Smooth muscle cell (in vitro differentiated cells): ENCODE measurements at regions not wholly inside any gene's neighbourhood (a gene's known extent, or its start where the extent isn't known, plus 50 kb on each side); places are given as distances from the start of the nearest gene placed in this dataset.
A peak's percentile ranks its signal among the peaks of the same experiment; 100 is the strongest.

Experiments used
- DNase-seq: peaks from one replicate; lab custom pipeline; 2025; ENCODE audit not compliant: unreplicated experiment; lab: John Stamatoyannopoulos, UW
- H2AFZ ChIP-seq: fragments of 200-600 bp; sonication (generic); 2 replicates; pipeline ENCODE4 v1.6.0; 2016; ENCODE audit warnings: antibody characterized with exemption, low read depth, mild to moderate bottlenecking
- H3F3A ChIP-seq: fragments of 200-600 bp; sonication (generic); 2 replicates; pipeline ENCODE4 v1.6.0; 2017; ENCODE audit warnings: antibody characterized with exemption, low read depth
- H3K27ac ChIP-seq: fragments of 200-600 bp; sonication (generic); 2 replicates; pipeline ENCODE4 v1.5.1; 2016; ENCODE audit warnings: low read depth, mild to moderate bottlenecking
- H3K27me3 ChIP-seq: fragments of 200-600 bp; sonication (generic); 2 replicates; pipeline ENCODE4 v1.6.1; 2016; ENCODE audit warnings: low read depth, mild to moderate bottlenecking
- H3K36me3 ChIP-seq: fragments of 200-600 bp; sonication (generic); 2 replicates; pipeline ENCODE4 v1.5.1; 2016; ENCODE audit warnings: low read depth
- H3K4me1 ChIP-seq: fragments of 200-600 bp; sonication (generic); 2 replicates; pipeline ENCODE4 v1.5.1; 2016; ENCODE audit warnings: low read depth
- H3K4me2 ChIP-seq: fragments of 200-600 bp; sonication (generic); 2 replicates; pipeline ENCODE4 v1.6.0; 2016; ENCODE audit warnings: mild to moderate bottlenecking
- H3K4me3 ChIP-seq: fragments of 200-600 bp; sonication (generic); 2 replicates; pipeline ENCODE4 v1.5.1; 2016; ENCODE audit warnings: mild to moderate bottlenecking
- H3K79me2 ChIP-seq: fragments of 200-600 bp; sonication (generic); 2 replicates; pipeline ENCODE4 v1.6.0; 2016; ENCODE audit warnings: low read depth, mild to moderate bottlenecking
- H3K9ac ChIP-seq: fragments of 200-600 bp; sonication (generic); 2 replicates; pipeline ENCODE4 v1.6.0; 2016; ENCODE audit warnings: low read depth
- H3K9me3 ChIP-seq: fragments of 200-600 bp; sonication (generic); replicated peaks from 2 replicates; pipeline ENCODE4 v1.5.1; 2016; ENCODE audit warnings: low read depth
- H4K20me1 ChIP-seq: fragments of 200-600 bp; sonication (generic); 2 replicates; pipeline ENCODE4 v1.6.0; 2016; ENCODE audit warnings: low read depth
- WGBS: methylation state at CpG from one replicate; pipeline ENCODE4 v1.1.7; 2016; ENCODE audit warnings: low lambda C conversion rate; 5-methylcytosine and 5-hydroxymethylcytosine counted together
- TF ChIP-seq, protein P1 (sequence below): fragments of 200-600 bp; sonication (generic); IDR thresholded peaks from 2 replicates; pipeline ENCODE4 v1.5.1; 2017; ENCODE audit warnings: borderline replicate concordance, mild to moderate bottlenecking, antibody characterized with exemption; ENCODE audit not compliant: insufficient read depth, poor library complexity, severe bottlenecking

DNA sequence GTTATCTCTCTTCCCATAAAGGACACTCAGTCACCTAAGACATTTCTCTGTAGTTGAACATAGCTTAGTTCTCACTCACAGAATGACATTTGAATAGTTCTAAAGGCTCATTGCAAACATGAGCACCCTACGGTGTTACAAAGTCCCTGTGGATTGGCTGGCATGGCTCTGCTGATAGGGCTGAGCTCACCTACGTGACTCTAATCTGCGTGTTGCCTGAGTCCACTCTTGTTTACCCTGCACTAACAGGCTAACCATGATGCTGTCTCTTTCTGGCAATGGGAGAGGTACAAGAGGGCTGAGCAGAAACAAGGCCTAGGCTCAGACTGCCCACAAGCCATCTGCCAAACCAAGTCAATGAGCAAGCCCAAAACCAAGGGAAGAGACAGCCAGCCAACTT lies 103.6 kb downstream of the PALM2AKAP2 start:
- H3F3A ChIP-seq: no peaks in the 10 kb centered on the region
- TF ChIP-seq, protein P1, sequence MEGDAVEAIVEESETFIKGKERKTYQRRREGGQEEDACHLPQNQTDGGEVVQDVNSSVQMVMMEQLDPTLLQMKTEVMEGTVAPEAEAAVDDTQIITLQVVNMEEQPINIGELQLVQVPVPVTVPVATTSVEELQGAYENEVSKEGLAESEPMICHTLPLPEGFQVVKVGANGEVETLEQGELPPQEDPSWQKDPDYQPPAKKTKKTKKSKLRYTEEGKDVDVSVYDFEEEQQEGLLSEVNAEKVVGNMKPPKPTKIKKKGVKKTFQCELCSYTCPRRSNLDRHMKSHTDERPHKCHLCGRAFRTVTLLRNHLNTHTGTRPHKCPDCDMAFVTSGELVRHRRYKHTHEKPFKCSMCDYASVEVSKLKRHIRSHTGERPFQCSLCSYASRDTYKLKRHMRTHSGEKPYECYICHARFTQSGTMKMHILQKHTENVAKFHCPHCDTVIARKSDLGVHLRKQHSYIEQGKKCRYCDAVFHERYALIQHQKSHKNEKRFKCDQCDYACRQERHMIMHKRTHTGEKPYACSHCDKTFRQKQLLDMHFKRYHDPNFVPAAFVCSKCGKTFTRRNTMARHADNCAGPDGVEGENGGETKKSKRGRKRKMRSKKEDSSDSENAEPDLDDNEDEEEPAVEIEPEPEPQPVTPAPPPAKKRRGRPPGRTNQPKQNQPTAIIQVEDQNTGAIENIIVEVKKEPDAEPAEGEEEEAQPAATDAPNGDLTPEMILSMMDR: no peak
- no peak for DNase-seq
- H4K20me1 ChIP-seq: peaks cover 17% of the 10 kb centered on the region
- H3K27me3 ChIP-seq: no peaks in the 10 kb centered on the region
- WGBS: 97% methylated on average over 3 of the region's 3 CpGs
- no peaks in the 10 kb centered on the region for H3K36me3 ChIP-seq
- no peak overlapping the region for H3K4me3 ChIP-seq
- H3K4me1 ChIP-seq: no peaks in the 10 kb centered on the region
- no peaks in the 10 kb centered on the region for H3K9me3 ChIP-seq
- H3K4me2 ChIP-seq: no peak overlapping the region
- no peak overlapping the region for H3K9ac ChIP-seq
- H3K27ac ChIP-seq: no peak overlapping the region
- H3K79me2 ChIP-seq: no peaks in the 10 kb centered on the region
- no peak overlapping the region for H2AFZ ChIP-seq

DNA sequence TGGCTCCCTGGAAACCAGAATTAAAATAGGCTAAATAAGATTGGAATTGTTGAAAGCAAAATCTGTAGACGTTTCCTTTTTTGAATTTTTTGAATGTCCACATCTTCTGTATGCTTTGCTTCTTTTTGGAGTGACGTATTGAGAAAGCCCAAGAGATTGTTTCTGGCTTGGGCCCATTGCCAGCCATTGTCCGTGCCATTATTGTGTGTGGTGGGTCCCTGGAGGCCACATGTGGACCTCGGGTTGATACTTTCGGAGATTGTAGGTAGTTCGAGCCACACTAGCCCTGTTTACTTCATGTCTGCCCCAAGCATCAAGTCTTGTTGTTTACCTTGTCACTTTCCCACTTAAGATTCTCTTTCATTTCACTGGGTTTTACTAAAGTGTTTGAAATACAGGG lies 106.0 kb downstream of the PALM2AKAP2 start:
- Histone ChIP-seq H3K4me1 (no peaks in the 10 kb centered on the region), H3F3A (no peaks in the 10 kb centered on the region), H3K4me3 (no peak overlapping the region), H3K27me3 (no peaks in the 10 kb centered on the region), H3K4me2 (no peak overlapping the region), H3K9ac (no peak overlapping the region), H3K36me3 (no peaks in the 10 kb centered on the region), H3K79me2 (no peaks in the 10 kb centered on the region), H3K9me3 (no peaks in the 10 kb centered on the region), H3K27ac (no peak overlapping the region), H4K20me1 (peaks cover 17% of the 10 kb centered on the region), H2AFZ (no peak overlapping the region)
- 94% methylated on average over 6 of the region's 6 CpGs for WGBS
- TF ChIP-seq, protein P1: no peak
- DNase-seq: no peak

DNA sequence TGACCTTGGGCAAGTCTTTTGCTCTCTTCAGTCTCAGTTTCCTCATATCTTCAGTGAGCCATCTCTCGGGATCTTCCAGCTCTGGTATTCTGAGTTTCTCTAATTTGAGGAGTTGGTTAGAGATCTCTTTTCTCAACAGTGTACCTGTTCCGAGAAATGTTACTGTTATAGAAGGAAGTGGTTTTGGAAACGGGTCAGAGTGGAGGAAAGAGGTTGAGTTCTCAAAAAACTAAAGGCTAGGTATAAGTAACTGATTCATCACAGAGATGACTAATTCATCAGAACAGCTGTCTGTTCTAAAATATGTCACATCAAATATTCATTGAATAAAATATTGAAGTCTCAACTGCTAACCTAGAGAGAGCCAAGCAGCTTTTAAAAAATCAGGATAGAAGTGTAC lies 106.6 kb downstream of the PALM2AKAP2 start:
- no peak for DNase-seq
- peak overlapping the region; percentile 51 for H3K27ac ChIP-seq
- no peak overlapping the region for H2AFZ ChIP-seq
- H3F3A ChIP-seq: no peaks in the 10 kb centered on the region
- no peaks in the 10 kb centered on the region for H3K36me3 ChIP-seq
- H3K4me3 ChIP-seq: no peak overlapping the region
- H3K27me3 ChIP-seq: no peaks in the 10 kb centered on the region
- 57% methylated on average over 3 of the region's 3 CpGs for WGBS
- H4K20me1 ChIP-seq: peaks cover 17% of the 10 kb centered on the region
- H3K9me3 ChIP-seq: no peaks in the 10 kb centered on the region
- H3K9ac ChIP-seq: no peak overlapping the region
- no peaks in the 10 kb centered on the region for H3K79me2 ChIP-seq
- H3K4me2 ChIP-seq: no peak overlapping the region
- TF ChIP-seq, protein P1: no peak
- no peaks in the 10 kb centered on the region for H3K4me1 ChIP-seq

DNA sequence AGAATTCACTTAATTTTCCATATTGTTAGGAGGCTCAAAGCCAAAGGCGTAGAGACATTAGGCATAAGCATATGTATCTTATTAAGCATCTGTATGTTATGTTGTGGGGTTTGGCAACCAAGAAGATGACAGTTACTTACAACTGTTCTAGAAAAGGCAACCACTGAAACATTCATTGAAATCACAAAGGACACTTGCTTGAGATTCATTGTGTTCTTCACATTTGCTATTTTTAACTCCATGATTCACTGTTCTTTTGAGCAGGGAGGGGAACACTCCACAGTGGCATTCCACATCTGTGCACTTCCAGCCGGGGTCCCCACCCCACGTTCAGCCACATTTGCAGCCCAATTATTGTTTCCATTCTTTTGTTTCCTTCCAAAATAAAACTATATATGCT lies 107.1 kb downstream of the PALM2AKAP2 start:
- Histone ChIP-seq H3F3A (no peaks in the 10 kb centered on the region), H3K79me2 (no peaks in the 10 kb centered on the region), H2AFZ (no peak overlapping the region), H3K4me3 (no peak overlapping the region), H3K4me1 (no peaks in the 10 kb centered on the region), H4K20me1 (peaks cover 17% of the 10 kb centered on the region), H3K9me3 (no peaks in the 10 kb centered on the region), H3K4me2 (no peak overlapping the region), H3K36me3 (no peaks in the 10 kb centered on the region), H3K27ac (peak overlapping the region; percentile 51), H3K27me3 (no peaks in the 10 kb centered on the region), H3K9ac (no peak overlapping the region)
- 73% methylated on average over 3 of the region's 3 CpGs for WGBS
- TF ChIP-seq, protein P1: no peak
- DNase-seq: no peak
